H9 (cell line): ENCODE measurements at regions not wholly inside any gene's neighbourhood (a gene's known extent, or its start where the extent isn't known, plus 50 kb on each side); places are given as distances from the start of the nearest gene placed in this dataset.
A peak's percentile ranks its signal among the peaks of the same experiment; 100 is the strongest.

Source experiments
- DNase-seq: peaks from one replicate; pipeline ENCODE4 v3.0.0-alpha.2; 2017
- H2AFZ ChIP-seq: one replicate; pipeline ENCODE4 v1.6.1; 2013; ENCODE audit warnings: mild to moderate bottlenecking, low read length, control low read depth, moderate library complexity
- H2AK5ac ChIP-seq: 2 replicates; pipeline ENCODE4 v1.6.1; 2013; ENCODE audit warnings: low read length, control low read depth, mixed read lengths; ENCODE audit not compliant: insufficient read length
- H2BK120ac ChIP-seq: one replicate; pipeline ENCODE4 v1.6.1; 2013; ENCODE audit warnings: low read depth, mild to moderate bottlenecking, low read length, control low read depth, inconsistent platforms; ENCODE audit not compliant: poor library complexity, severe bottlenecking
- H2BK12ac ChIP-seq: 2 replicates; pipeline ENCODE4 v1.6.1; 2013; ENCODE audit warnings: low read length, control low read depth, mixed read lengths, low read depth; ENCODE audit not compliant: insufficient read length
- H2BK15ac ChIP-seq: 2 replicates; pipeline ENCODE4 v1.6.1; 2013; ENCODE audit warnings: low read depth, low read length, control low read depth
- H2BK20ac ChIP-seq: one replicate; pipeline ENCODE4 v1.6.1; 2013; ENCODE audit warnings: low read depth, mild to moderate bottlenecking, low read length, control low read depth, inconsistent platforms; ENCODE audit not compliant: poor library complexity, severe bottlenecking
- H2BK5ac ChIP-seq: 2 replicates; pipeline ENCODE4 v1.6.1; 2013; ENCODE audit warnings: low read length, control low read depth, mixed read lengths; ENCODE audit not compliant: insufficient read length
- H3K14ac ChIP-seq: 2 replicates; pipeline ENCODE4 v1.6.1; 2013; ENCODE audit warnings: low read length, control low read depth; ENCODE audit not compliant: insufficient read depth
- H3K18ac ChIP-seq: 2 replicates; pipeline ENCODE4 v1.6.1; 2013; ENCODE audit warnings: low read depth, mild to moderate bottlenecking, mixed read lengths, low read length, control low read depth; ENCODE audit not compliant: insufficient read length
- H3K23ac ChIP-seq: 2 replicates; pipeline ENCODE4 v1.6.1; 2013; ENCODE audit warnings: low read length, control low read depth, mixed read lengths, low read depth; ENCODE audit not compliant: insufficient read length
- H3K23me2 ChIP-seq: 2 replicates; pipeline ENCODE4 v1.6.1; 2013; ENCODE audit warnings: low read depth, mild to moderate bottlenecking, mixed read lengths, low read length, control low read depth; ENCODE audit not compliant: insufficient read length, poor library complexity, severe bottlenecking
- H3K27ac ChIP-seq: 2 replicates; pipeline ENCODE4 v1.5.1; 2013; ENCODE audit warnings: low read length, control low read depth, mixed read lengths, low read depth; ENCODE audit not compliant: insufficient read length
- H3K27me3 ChIP-seq: 2 replicates; pipeline ENCODE4 v1.6.1; 2013; ENCODE audit warnings: low read length, control low read depth, inconsistent platforms; ENCODE audit not compliant: insufficient read depth
- H3K4ac ChIP-seq: 2 replicates; pipeline ENCODE4 v1.6.1; 2013; ENCODE audit warnings: low read depth, mild to moderate bottlenecking, control low read depth, inconsistent platforms, low read length, moderate library complexity
- H3K4me1 ChIP-seq: 2 replicates; pipeline ENCODE4 v1.6.1; 2013; ENCODE audit warnings: low read length, control low read depth, inconsistent platforms; ENCODE audit not compliant: insufficient read depth
- H3K4me2 ChIP-seq: 2 replicates; pipeline ENCODE4 v1.6.1; 2013; ENCODE audit warnings: low read length, control low read depth, mixed read lengths; ENCODE audit not compliant: insufficient read length, insufficient read depth
- H3K56ac ChIP-seq: 2 replicates; pipeline ENCODE4 v1.6.1; 2013; ENCODE audit warnings: low read depth, mild to moderate bottlenecking, mixed read lengths, low read length, control low read depth; ENCODE audit not compliant: insufficient read length
- H3K79me1 ChIP-seq: 2 replicates; pipeline ENCODE4 v1.6.1; 2013; ENCODE audit warnings: low read depth, mild to moderate bottlenecking, moderate library complexity, low read length, control low read depth, inconsistent platforms; ENCODE audit not compliant: insufficient read depth, poor library complexity, severe bottlenecking
- H3K79me2 ChIP-seq: 2 replicates; pipeline ENCODE4 v1.6.1; 2013; ENCODE audit warnings: low read length, control low read depth, inconsistent platforms; ENCODE audit not compliant: insufficient read depth
- H3K9ac ChIP-seq: 2 replicates; pipeline ENCODE4 v1.6.1; 2013; ENCODE audit warnings: low read length, control low read depth, mixed read lengths; ENCODE audit not compliant: insufficient read length; ENCODE audit errors: extremely low read depth
- H3K9me3 ChIP-seq: one replicate; pipeline ENCODE4 v1.6.1; 2013; ENCODE audit warnings: low read depth, low read length, inconsistent platforms; ENCODE audit not compliant: control insufficient read depth
- H3T11ph ChIP-seq: one replicate; pipeline ENCODE4 v1.6.1; 2013; ENCODE audit warnings: mild to moderate bottlenecking, low read length, control low read depth, inconsistent platforms
- H4K20me1 ChIP-seq: one replicate; pipeline ENCODE4 v1.6.1; 2013; ENCODE audit not compliant: control insufficient read depth, insufficient read length, insufficient read depth
- H4K5ac ChIP-seq: 2 replicates; pipeline ENCODE4 v1.6.1; 2013; ENCODE audit warnings: low read depth, mild to moderate bottlenecking, mixed read lengths, low read length, control low read depth; ENCODE audit not compliant: insufficient read length
- H4K8ac ChIP-seq: replicated peaks from 2 replicates; pipeline ENCODE4 v1.6.1; 2013; ENCODE audit warnings: low read length, control low read depth, mixed read lengths, low read depth; ENCODE audit not compliant: insufficient read length
- H4K91ac ChIP-seq: 2 replicates; pipeline ENCODE4 v1.6.1; 2013; ENCODE audit warnings: low read depth, mild to moderate bottlenecking, moderate library complexity, mixed read lengths, low read length, control low read depth; ENCODE audit not compliant: insufficient read length
- H3K27ac Mint-ChIP-seq, 3 experiments: 2 replicates in 2 of 3; 3 replicates in 1 of 3; pipeline ENCODE4 v1.8.0; 2020 to 2021; ENCODE audit warnings: mixed read lengths in 3 of 3, mild to moderate bottlenecking in 1 of 3, moderate library complexity in 1 of 3
- H3K27me3 Mint-ChIP-seq: 2 replicates; pipeline ENCODE4 v1.8.0; 2021; ENCODE audit warnings: low read depth, mild to moderate bottlenecking, moderate library complexity, mixed read lengths
- H3K36me3 Mint-ChIP-seq, 3 experiments: 2 replicates in 2 of 3; 3 replicates in 1 of 3; pipeline ENCODE4 v1.8.0; 2020 to 2021; ENCODE audit warnings: low read depth in 3 of 3, mixed read lengths in 3 of 3; ENCODE audit not compliant: insufficient read depth in 1 of 3
- H3K4me1 Mint-ChIP-seq, 2 experiments: 2 replicates each; pipeline ENCODE4 v1.8.0; 2020; ENCODE audit warnings: mixed read lengths in 2 of 2
- H3K4me3 Mint-ChIP-seq, 2 experiments: 2 replicates in 1 of 2; 3 replicates in 1 of 2; pipeline ENCODE4 v1.8.0; 2020 to 2021; ENCODE audit warnings: mild to moderate bottlenecking in 2 of 2, mixed read lengths in 2 of 2, moderate library complexity in 1 of 2
- H3K9me3 Mint-ChIP-seq, 2 experiments: 2 replicates in 1 of 2; 3 replicates in 1 of 2; pipeline ENCODE4 v1.8.0; 2020; ENCODE audit warnings: mild to moderate bottlenecking in 2 of 2, mixed read lengths in 2 of 2, moderate library complexity in 1 of 2
- WGBS: extraction: QIAGEN DNeasy Blood & Tissue Kit; methylation state at CpG from one replicate; pipeline ENCODE4 v1.1.7; 2013; ENCODE audit warnings: missing lambda C conversion rate, low lambda C conversion rate, mixed read lengths; ENCODE audit not compliant: insufficient read length; ENCODE audit errors: extremely low coverage; 5-methylcytosine and 5-hydroxymethylcytosine counted together
- TF ChIP-seq, protein P1 (sequence below): fragments of 200-600 bp; sonication (generic); conservative IDR thresholded peaks from 3 replicates; pipeline ENCODE4 v1.8.0; 2021; ENCODE audit warnings: antibody characterized with exemption, mild to moderate bottlenecking

GRCh38 chr14:94685166-94685581 lies 73.0 kb downstream of the SERPINA3 start:
- no peak overlapping the region for H3K4me2 ChIP-seq
- no peaks in the 10 kb centered on the region for H3K4me1 ChIP-seq
- no peak overlapping the region for H3T11ph ChIP-seq
- H3K36me3 Mint-ChIP-seq, result no peaks in the 10 kb centered on the region
- peaks cover 16 to 28% of the 10 kb centered on the region in 2 experiments for H3K4me1 Mint-ChIP-seq
- H3K27ac Mint-ChIP-seq, result no peak overlapping the region
- H2BK15ac ChIP-seq, result no peak overlapping the region
- no peaks in the 10 kb centered on the region for H3K27me3 ChIP-seq
- H3K4me3 Mint-ChIP-seq, result no peak overlapping the region
- no peaks in the 10 kb centered on the region for H3K79me1 ChIP-seq
- no peak overlapping the region for H4K5ac ChIP-seq
- WGBS, result no CpG with 5 or more reads among the region's 7 CpGs
- H4K20me1 ChIP-seq, result no peaks in the 10 kb centered on the region
- H2AK5ac ChIP-seq, result no peak overlapping the region
- no peak overlapping the region for H4K8ac ChIP-seq
- H3K9me3 Mint-ChIP-seq, result no peaks in the 10 kb centered on the region; a peak in 1 of 5 replicates
- H4K91ac ChIP-seq, result no peak overlapping the region
- TF ChIP-seq, protein P1, sequence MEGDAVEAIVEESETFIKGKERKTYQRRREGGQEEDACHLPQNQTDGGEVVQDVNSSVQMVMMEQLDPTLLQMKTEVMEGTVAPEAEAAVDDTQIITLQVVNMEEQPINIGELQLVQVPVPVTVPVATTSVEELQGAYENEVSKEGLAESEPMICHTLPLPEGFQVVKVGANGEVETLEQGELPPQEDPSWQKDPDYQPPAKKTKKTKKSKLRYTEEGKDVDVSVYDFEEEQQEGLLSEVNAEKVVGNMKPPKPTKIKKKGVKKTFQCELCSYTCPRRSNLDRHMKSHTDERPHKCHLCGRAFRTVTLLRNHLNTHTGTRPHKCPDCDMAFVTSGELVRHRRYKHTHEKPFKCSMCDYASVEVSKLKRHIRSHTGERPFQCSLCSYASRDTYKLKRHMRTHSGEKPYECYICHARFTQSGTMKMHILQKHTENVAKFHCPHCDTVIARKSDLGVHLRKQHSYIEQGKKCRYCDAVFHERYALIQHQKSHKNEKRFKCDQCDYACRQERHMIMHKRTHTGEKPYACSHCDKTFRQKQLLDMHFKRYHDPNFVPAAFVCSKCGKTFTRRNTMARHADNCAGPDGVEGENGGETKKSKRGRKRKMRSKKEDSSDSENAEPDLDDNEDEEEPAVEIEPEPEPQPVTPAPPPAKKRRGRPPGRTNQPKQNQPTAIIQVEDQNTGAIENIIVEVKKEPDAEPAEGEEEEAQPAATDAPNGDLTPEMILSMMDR, result peak; percentile 26; the same call in 2 of the 3 replicates
- no peak overlapping the region for H2BK120ac ChIP-seq
- DNase-seq, result peak; percentile 57
- H3K23me2 ChIP-seq, result no peaks in the 10 kb centered on the region
- H2BK20ac ChIP-seq, result no peak overlapping the region
- H2AFZ ChIP-seq, result no peak overlapping the region
- no peak overlapping the region for H3K27ac ChIP-seq
- no peak overlapping the region for H3K23ac ChIP-seq
- H3K9ac ChIP-seq, result no peak overlapping the region
- no peaks in the 10 kb centered on the region for H3K9me3 ChIP-seq
- no peak overlapping the region for H2BK12ac ChIP-seq
- H3K79me2 ChIP-seq, result no peaks in the 10 kb centered on the region
- H3K4ac ChIP-seq, result no peak overlapping the region
- no peak overlapping the region for H2BK5ac ChIP-seq
- no peak overlapping the region for H3K14ac ChIP-seq
- no peak overlapping the region for H3K18ac ChIP-seq
- no peak overlapping the region for H3K56ac ChIP-seq
- peaks cover 6% of the 10 kb centered on the region for H3K27me3 Mint-ChIP-seq
